ENCODE measurements at regions not wholly inside any gene's neighbourhood (a gene's known extent, or its start where the extent isn't known, plus 50 kb on each side); places are given as distances from the start of the nearest gene placed in this dataset.

GRCh38 chr20:24134284-24134683, 145.7 kb upstream of the GGTLC1 start:
- Histone ChIP-seq H3K4me1 (ENCODE audit: control insufficient read depth in 2 of 2, insufficient read depth in 2 of 2, low read length in 1 of 2) (peaks cover 0 to 9% of the 10 kb centered on the region in 2 donors), H3K27me3 (ENCODE audit: control insufficient read depth in 1 of 2, insufficient read depth in 2 of 2, low read length in 2 of 2) (no peaks in the 10 kb centered on the region), H3K27ac (ENCODE audit: low read depth in 2 of 2, low read length in 1 of 2) (peak overlapping the region in 1 of 2 donors; percentile 65), H3K9me3 (ENCODE audit: control insufficient read depth in 2 of 2, insufficient read depth in 1 of 2, low read depth in 1 of 2, low read length in 1 of 2) (no peaks in the 10 kb centered on the region), H3K4me3 (ENCODE audit: low read depth in 1 of 2, low read length in 2 of 2) (no peak overlapping the region), H3K36me3 (ENCODE audit: control insufficient read depth in 2 of 2, insufficient read depth in 2 of 2, low read length in 1 of 2) (no peaks in the 10 kb centered on the region)
- WGBS, 2 donors: 29 to 35% methylated on average over 3 of the region's 3 CpGs

GRCh38 chr20:24132246-24132645, 143.7 kb upstream of the GGTLC1 start:
- H3K4me1 ChIP-seq (ENCODE audit: control insufficient read depth in 2 of 2, insufficient read depth in 2 of 2, low read length in 1 of 2): peaks cover 0 to 9% of the 10 kb centered on the region in 2 donors
- no peak overlapping the region for H3K4me3 ChIP-seq (ENCODE audit: low read depth in 1 of 2, low read length in 2 of 2)
- H3K9me3 ChIP-seq (ENCODE audit: control insufficient read depth in 2 of 2, insufficient read depth in 1 of 2, low read depth in 1 of 2, low read length in 1 of 2): no peaks in the 10 kb centered on the region
- peak overlapping the region; percentile 87 to 89 for H3K27ac ChIP-seq (ENCODE audit: low read depth in 2 of 2, low read length in 1 of 2)
- H3K27me3 ChIP-seq (ENCODE audit: control insufficient read depth in 1 of 2, insufficient read depth in 2 of 2, low read length in 2 of 2): no peaks in the 10 kb centered on the region
- H3K36me3 ChIP-seq (ENCODE audit: control insufficient read depth in 2 of 2, insufficient read depth in 2 of 2, low read length in 1 of 2): no peaks in the 10 kb centered on the region

GRCh38 chr20:24131684-24132083, 143.1 kb upstream of the GGTLC1 start:
- Histone ChIP-seq H3K27me3 (ENCODE audit: control insufficient read depth in 1 of 2, insufficient read depth in 2 of 2, low read length in 2 of 2) (no peaks in the 10 kb centered on the region), H3K4me3 (ENCODE audit: low read depth in 1 of 2, low read length in 2 of 2) (no peak overlapping the region), H3K36me3 (ENCODE audit: control insufficient read depth in 2 of 2, insufficient read depth in 2 of 2, low read length in 1 of 2) (no peaks in the 10 kb centered on the region), H3K27ac (ENCODE audit: low read depth in 2 of 2, low read length in 1 of 2) (peak overlapping the region; percentile 87 to 89), H3K4me1 (ENCODE audit: control insufficient read depth in 2 of 2, insufficient read depth in 2 of 2, low read length in 1 of 2) (peaks cover 0 to 9% of the 10 kb centered on the region in 2 donors), H3K9me3 (ENCODE audit: control insufficient read depth in 2 of 2, insufficient read depth in 1 of 2, low read depth in 1 of 2, low read length in 1 of 2) (no peaks in the 10 kb centered on the region)
- 50 to 53% methylated on average over 1 of the region's 1 CpG for WGBS, 2 donors

GRCh38 chr20:24131281-24131680, 142.7 kb upstream of the GGTLC1 start:
- 56 to 59% methylated on average over 4 of the region's 4 CpGs for WGBS, 2 donors
- H3K4me3 ChIP-seq (ENCODE audit: low read depth in 1 of 2, low read length in 2 of 2): no peak overlapping the region
- peak overlapping the region in 1 of 2 donors; percentile 89 for H3K27ac ChIP-seq (ENCODE audit: low read depth in 2 of 2, low read length in 1 of 2)
- peaks cover 0 to 9% of the 10 kb centered on the region in 2 donors for H3K4me1 ChIP-seq (ENCODE audit: control insufficient read depth in 2 of 2, insufficient read depth in 2 of 2, low read length in 1 of 2)
- peaks cover 0 to under 1% of the 10 kb centered on the region in 2 donors for H3K9me3 ChIP-seq (ENCODE audit: control insufficient read depth in 2 of 2, insufficient read depth in 1 of 2, low read depth in 1 of 2, low read length in 1 of 2)
- H3K27me3 ChIP-seq (ENCODE audit: control insufficient read depth in 1 of 2, insufficient read depth in 2 of 2, low read length in 2 of 2): no peaks in the 10 kb centered on the region
- no peaks in the 10 kb centered on the region for H3K36me3 ChIP-seq (ENCODE audit: control insufficient read depth in 2 of 2, insufficient read depth in 2 of 2, low read length in 1 of 2)

GRCh38 chr20:24129641-24130040, 141.1 kb upstream of the GGTLC1 start:
- H3K4me3 ChIP-seq (ENCODE audit: low read depth in 1 of 2, low read length in 2 of 2): no peak overlapping the region
- H3K4me1 ChIP-seq (ENCODE audit: control insufficient read depth in 2 of 2, insufficient read depth in 2 of 2, low read length in 1 of 2): peaks cover 0 to 9% of the 10 kb centered on the region in 2 donors
- no peaks in the 10 kb centered on the region for H3K27me3 ChIP-seq (ENCODE audit: control insufficient read depth in 1 of 2, insufficient read depth in 2 of 2, low read length in 2 of 2)
- peaks cover 0 to 3% of the 10 kb centered on the region in 2 donors for H3K9me3 ChIP-seq (ENCODE audit: control insufficient read depth in 2 of 2, insufficient read depth in 1 of 2, low read depth in 1 of 2, low read length in 1 of 2)
- H3K27ac ChIP-seq (ENCODE audit: low read depth in 2 of 2, low read length in 1 of 2): no peak overlapping the region
- H3K36me3 ChIP-seq (ENCODE audit: control insufficient read depth in 2 of 2, insufficient read depth in 2 of 2, low read length in 1 of 2): no peaks in the 10 kb centered on the region
- 59 to 82% methylated on average over 1 of the region's 1 CpG for WGBS, 2 donors

GRCh38 chr20:24124951-24125650, 136.5 kb upstream of the GGTLC1 start:
- Histone ChIP-seq H3K27ac (ENCODE audit: low read depth in 2 of 2, low read length in 1 of 2) (no peak overlapping the region), H3K4me3 (ENCODE audit: low read depth in 1 of 2, low read length in 2 of 2) (no peak overlapping the region), H3K4me1 (ENCODE audit: control insufficient read depth in 2 of 2, insufficient read depth in 2 of 2, low read length in 1 of 2) (no peaks in the 10 kb centered on the region), H3K27me3 (ENCODE audit: control insufficient read depth in 1 of 2, insufficient read depth in 2 of 2, low read length in 2 of 2) (no peaks in the 10 kb centered on the region), H3K36me3 (ENCODE audit: control insufficient read depth in 2 of 2, insufficient read depth in 2 of 2, low read length in 1 of 2) (no peaks in the 10 kb centered on the region), H3K9me3 (ENCODE audit: control insufficient read depth in 2 of 2, insufficient read depth in 1 of 2, low read depth in 1 of 2, low read length in 1 of 2) (peaks cover 0 to 3% of the 10 kb centered on the region in 2 donors)
- WGBS, 2 donors: 78 to 82% methylated on average over 10 of the region's 10 CpGs

GRCh38 chr20:24124003-24124402, 135.4 kb upstream of the GGTLC1 start:
- H3K27me3 ChIP-seq (ENCODE audit: control insufficient read depth in 1 of 2, insufficient read depth in 2 of 2, low read length in 2 of 2): no peaks in the 10 kb centered on the region
- H3K4me3 ChIP-seq (ENCODE audit: low read depth in 1 of 2, low read length in 2 of 2): no peak overlapping the region
- H3K9me3 ChIP-seq (ENCODE audit: control insufficient read depth in 2 of 2, insufficient read depth in 1 of 2, low read depth in 1 of 2, low read length in 1 of 2): peaks cover 0 to 3% of the 10 kb centered on the region in 2 donors
- 86 to 88% methylated on average over 4 of the region's 4 CpGs for WGBS, 2 donors
- H3K27ac ChIP-seq (ENCODE audit: low read depth in 2 of 2, low read length in 1 of 2): no peak overlapping the region
- no peaks in the 10 kb centered on the region for H3K36me3 ChIP-seq (ENCODE audit: control insufficient read depth in 2 of 2, insufficient read depth in 2 of 2, low read length in 1 of 2)
- peaks cover under 1 to 1% of the 10 kb centered on the region in 2 donors for H3K4me1 ChIP-seq (ENCODE audit: control insufficient read depth in 2 of 2, insufficient read depth in 2 of 2, low read length in 1 of 2)

- Histone ChIP-seq H3K4me1 (ENCODE audit: control insufficient read depth in 2 of 2, insufficient read depth in 2 of 2, low read length in 1 of 2) (peaks cover 4 to 8% of the 10 kb centered on the region in 2 donors), H3K36me3 (ENCODE audit: control insufficient read depth in 2 of 2, insufficient read depth in 2 of 2, low read length in 1 of 2) (no peaks in the 10 kb centered on the region), H3K4me3 (ENCODE audit: low read depth in 1 of 2, low read length in 2 of 2) (no peak overlapping the region), H3K9me3 (ENCODE audit: control insufficient read depth in 2 of 2, insufficient read depth in 1 of 2, low read depth in 1 of 2, low read length in 1 of 2) (no peaks in the 10 kb centered on the region), H3K27ac (ENCODE audit: low read depth in 2 of 2, low read length in 1 of 2) (no peak overlapping the region), H3K27me3 (ENCODE audit: control insufficient read depth in 1 of 2, insufficient read depth in 2 of 2, low read length in 2 of 2) (no peaks in the 10 kb centered on the region)
- 23 to 36% methylated on average over 16 of the region's 16 CpGs for WGBS, 2 donors
Measured at GRCh38 chr20:24118441-24119175, 130.0 kb upstream of the GGTLC1 start.

- Histone ChIP-seq H3K4me1 (ENCODE audit: control insufficient read depth in 2 of 2, insufficient read depth in 2 of 2, low read length in 1 of 2) (peaks cover 4 to 8% of the 10 kb centered on the region in 2 donors), H3K9me3 (ENCODE audit: control insufficient read depth in 2 of 2, insufficient read depth in 1 of 2, low read depth in 1 of 2, low read length in 1 of 2) (no peaks in the 10 kb centered on the region), H3K4me3 (ENCODE audit: low read depth in 1 of 2, low read length in 2 of 2) (no peak overlapping the region), H3K36me3 (ENCODE audit: control insufficient read depth in 2 of 2, insufficient read depth in 2 of 2, low read length in 1 of 2) (no peaks in the 10 kb centered on the region), H3K27me3 (ENCODE audit: control insufficient read depth in 1 of 2, insufficient read depth in 2 of 2, low read length in 2 of 2) (no peaks in the 10 kb centered on the region), H3K27ac (ENCODE audit: low read depth in 2 of 2, low read length in 1 of 2) (no peak overlapping the region)
- 43 to 46% methylated on average over 5 of the region's 5 CpGs for WGBS, 2 donors
Measured at GRCh38 chr20:24118034-24118433, 129.5 kb upstream of the GGTLC1 start.
